Uterus (tissue), 3 donors: ENCODE measurements at regions not wholly inside any gene's neighbourhood (a gene's known extent, or its start where the extent isn't known, plus 50 kb on each side); places are given as distances from the start of the nearest gene placed in this dataset.

Experiments used
- DNase-seq, 2 donors: peaks; one replicate each; pipeline ENCODE4 v3.0.0-alpha.2; 2019 to 2020
- H3K27ac ChIP-seq, 2 donors: fragments of 200-600 bp; sonication (generic); 1 replicate in 1 of 2; 2 replicates in 1 of 2; pipeline ENCODE4 v1.5.1; 2016 to 2018
- H3K27me3 ChIP-seq, 2 donors: fragments of 200-600 bp; sonication (generic); one replicate each; pipeline ENCODE4 v1.5.1; 2018 to 2019; ENCODE audit warnings: control low read depth in 1 of 2
- H3K36me3 ChIP-seq, 2 donors: fragments of 200-600 bp; sonication (generic); one replicate each; pipeline ENCODE4 v1.5.1; 2019; ENCODE audit warnings: control low read depth in 1 of 2
- H3K4me1 ChIP-seq, 2 donors: fragments of 200-600 bp; sonication (generic); one replicate each; pipeline ENCODE4 v1.5.1; 2018 to 2019; ENCODE audit warnings: control low read depth in 1 of 2
- H3K4me3 ChIP-seq, 2 donors: fragments of 200-600 bp; sonication (generic); 1 replicate in 1 of 2; 2 replicates in 1 of 2; pipeline ENCODE4 v1.5.1; 2018 to 2019; ENCODE audit warnings: mild to moderate bottlenecking in 1 of 2
- H3K9me3 ChIP-seq, 2 donors: fragments of 200-600 bp; sonication (generic); one replicate each; pipeline ENCODE4 v1.5.1; 2019; ENCODE audit warnings: control low read depth in 1 of 2
- CTCF ChIP-seq, 4 experiments: fragments of 200-600 bp in 2 of 4; fragments of 450-650 bp in 2 of 4; sonication (generic) in 2 of 4; IDR thresholded peaks; one replicate each; pipeline ENCODE4 v1.5.1; 2016 to 2019; ENCODE audit warnings: antibody characterized with exemption in 4 of 4, mild to moderate bottlenecking in 2 of 4, moderate library complexity in 1 of 4
- POLR2A ChIP-seq, 2 donors: fragments of 450-650 bp; IDR thresholded peaks; one replicate each; pipeline ENCODE4 v1.6.1; 2016; ENCODE audit warnings: antibody characterized with exemption in 2 of 2, mild to moderate bottlenecking in 1 of 2, moderate library complexity in 1 of 2
- intact Hi-C: fragments of 100-400 bp; cut with DNase I; formaldehyde crosslinking; loops from one replicate; pipeline ENCODE4 v1.15.1; 2023; ENCODE audit warnings: low total_unique reads
- donor health status: DM: yes; HTN: yes; CAD: no.

DNA sequence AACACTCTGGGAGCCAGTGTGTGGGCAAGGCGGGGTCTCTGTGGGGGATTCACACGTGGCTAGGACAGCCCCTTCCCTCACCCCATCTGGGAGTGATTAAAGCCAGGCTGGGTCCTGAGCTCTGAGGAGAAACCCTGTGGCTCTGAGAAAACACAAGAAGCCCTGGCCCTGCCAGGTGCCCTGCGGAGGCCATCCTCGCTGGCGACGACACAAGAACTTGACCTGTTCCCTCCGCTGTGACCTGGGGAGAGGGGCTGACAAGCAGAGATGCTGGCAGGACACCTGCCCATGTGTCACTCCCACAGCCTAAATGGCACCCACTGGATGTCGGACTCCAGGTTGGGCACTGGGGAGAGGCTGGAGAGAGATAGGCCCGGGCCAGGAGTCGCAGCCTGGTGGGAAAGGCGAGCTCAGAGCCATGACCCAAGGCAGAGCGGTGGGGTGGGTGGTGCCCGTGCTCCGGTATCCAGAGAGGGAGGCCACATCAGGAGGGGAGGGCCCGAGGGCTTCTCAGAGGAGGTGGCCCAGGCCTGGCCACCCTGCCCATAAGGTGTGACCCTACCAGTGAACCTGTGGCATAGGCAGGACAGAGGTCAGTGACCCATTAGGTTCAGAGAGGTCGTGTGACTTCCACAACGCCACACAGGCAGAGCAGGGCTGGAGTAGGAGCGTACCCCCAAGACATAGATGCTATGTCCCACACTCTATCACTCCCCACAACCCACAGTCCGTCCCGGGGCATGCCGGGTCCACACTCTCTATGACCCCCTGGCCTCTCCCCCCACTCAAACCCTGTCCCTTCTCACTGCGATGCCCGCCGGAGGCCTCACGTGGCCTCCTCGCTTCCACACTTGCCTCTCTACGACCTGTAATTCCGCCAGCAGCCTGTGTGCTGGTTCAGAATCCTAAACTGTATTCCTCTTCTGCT is 59.4 kb upstream of the HPCAL1 start:
- no peak overlapping the region for H3K27ac ChIP-seq
- no peak for DNase-seq
- intact Hi-C loops = no loop called here
- H3K36me3 ChIP-seq = no peaks in the 10 kb centered on the region
- H3K9me3 ChIP-seq = no peaks in the 10 kb centered on the region
- no peak for TF ChIP-seq POLR2A (IDR thresholded peaks at IDR 0.05)
- no peak for TF ChIP-seq CTCF (IDR thresholded peaks at IDR 0.05)
- H3K27me3 ChIP-seq = no peaks in the 10 kb centered on the region
- H3K4me3 ChIP-seq = no peak overlapping the region
- H3K4me1 ChIP-seq = no peaks in the 10 kb centered on the region

DNA sequence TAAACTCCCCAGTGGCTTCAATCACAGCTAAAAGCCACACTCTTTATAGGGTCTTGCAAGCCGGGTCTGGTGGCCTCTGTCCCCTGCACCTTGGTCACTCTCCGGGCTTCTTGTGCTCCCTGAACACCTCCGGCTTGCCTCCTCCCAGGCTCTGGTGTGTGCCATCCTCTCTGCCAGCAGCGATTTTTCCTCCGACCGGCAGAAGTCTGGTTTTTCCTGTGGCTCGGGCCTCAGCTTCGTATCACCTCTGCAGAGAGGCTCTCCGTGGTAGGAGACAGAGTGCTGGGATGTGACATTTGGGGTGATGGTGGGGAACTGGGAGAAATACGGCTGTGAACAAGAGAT is 58.8 kb upstream of the HPCAL1 start:
- TF ChIP-seq CTCF (IDR thresholded peaks at IDR 0.05) (no peak), POLR2A (IDR thresholded peaks at IDR 0.05) (no peak)
- intact Hi-C loops = no loop called here
- H3K9me3 ChIP-seq = no peaks in the 10 kb centered on the region
- H3K4me3 ChIP-seq = no peak overlapping the region
- DNase-seq = no peak
- H3K27ac ChIP-seq = no peak overlapping the region
- no peaks in the 10 kb centered on the region for H3K36me3 ChIP-seq
- no peaks in the 10 kb centered on the region for H3K27me3 ChIP-seq
- no peaks in the 10 kb centered on the region for H3K4me1 ChIP-seq

DNA sequence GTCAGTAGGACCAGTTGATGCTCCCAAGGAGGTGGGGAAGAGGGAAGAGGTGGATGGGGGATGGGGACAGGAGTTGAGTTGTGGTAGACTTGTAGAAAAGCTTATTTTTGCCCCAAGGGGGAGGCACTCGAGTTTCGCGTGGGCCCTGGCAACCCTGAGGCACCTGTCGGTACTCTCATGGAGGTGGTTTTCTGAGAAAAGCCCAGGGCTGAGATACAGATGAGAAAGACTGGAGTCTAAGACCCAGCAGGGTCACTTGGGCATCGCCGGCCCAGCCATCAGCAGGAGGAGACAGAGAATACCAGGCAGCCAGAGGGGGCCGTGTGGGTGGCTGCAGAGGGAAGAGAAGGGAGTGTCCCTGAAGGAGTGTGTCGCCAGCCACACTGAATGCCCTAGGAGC is 57.7 kb upstream of the HPCAL1 start:
- no peak overlapping the region for H3K4me3 ChIP-seq
- H3K4me1 ChIP-seq = no peaks in the 10 kb centered on the region
- H3K27me3 ChIP-seq = no peaks in the 10 kb centered on the region
- TF ChIP-seq CTCF (IDR thresholded peaks at IDR 0.05) = no peak
- TF ChIP-seq POLR2A (IDR thresholded peaks at IDR 0.05) = no peak
- H3K9me3 ChIP-seq = no peaks in the 10 kb centered on the region
- no peak for DNase-seq
- H3K36me3 ChIP-seq = no peaks in the 10 kb centered on the region
- H3K27ac ChIP-seq = no peak overlapping the region
- intact Hi-C loops = no loop called here

DNA sequence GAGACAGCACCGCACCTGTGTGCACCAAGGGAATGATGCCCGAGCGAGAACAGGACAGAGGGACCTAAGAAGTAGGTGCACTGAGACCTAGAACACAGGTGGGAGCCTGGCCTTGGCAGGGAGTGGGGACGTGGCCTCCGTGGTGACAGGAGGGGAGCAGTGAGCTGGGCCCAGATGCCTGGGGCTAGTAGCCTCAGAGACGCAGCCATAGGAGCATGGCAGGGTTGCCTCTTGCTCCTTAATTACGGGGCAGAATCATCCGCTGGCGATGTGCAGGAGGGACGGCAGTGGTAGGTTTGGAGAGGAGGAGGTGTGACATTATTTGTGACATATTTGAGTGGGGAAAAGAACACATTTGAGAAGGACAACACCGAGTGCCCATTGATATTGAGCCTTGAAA is 57.0 kb upstream of the HPCAL1 start:
- Histone ChIP-seq H3K9me3 (no peaks in the 10 kb centered on the region), H3K36me3 (no peaks in the 10 kb centered on the region), H3K4me1 (no peaks in the 10 kb centered on the region), H3K4me3 (no peak overlapping the region), H3K27ac (no peak overlapping the region), H3K27me3 (no peaks in the 10 kb centered on the region)
- DNase-seq = no peak
- intact Hi-C loops = no loop called here
- TF ChIP-seq CTCF (IDR thresholded peaks at IDR 0.05) (no peak), POLR2A (IDR thresholded peaks at IDR 0.05) (no peak)

DNA sequence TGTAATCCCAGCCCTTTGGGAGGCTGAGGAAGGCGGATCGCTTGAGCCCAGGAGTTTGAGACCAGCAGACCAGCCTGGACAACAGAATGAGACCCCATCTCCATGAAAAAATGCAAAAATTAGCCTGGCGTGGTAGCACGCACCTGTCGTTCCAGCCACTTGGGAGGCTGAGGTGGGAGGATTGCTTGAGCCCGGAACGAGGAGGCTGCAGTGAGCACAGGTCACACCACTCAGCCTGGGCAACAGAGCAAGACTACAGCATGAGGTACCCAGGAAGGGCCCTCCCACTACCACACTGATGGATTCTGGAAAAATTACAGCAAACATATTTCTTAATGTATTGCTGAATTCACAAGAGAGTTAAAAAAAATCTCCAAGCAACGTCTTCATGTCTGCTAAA is 56.3 kb upstream of the HPCAL1 start:
- H3K9me3 ChIP-seq = no peaks in the 10 kb centered on the region
- H3K27me3 ChIP-seq = no peaks in the 10 kb centered on the region
- H3K27ac ChIP-seq = no peak overlapping the region
- no peaks in the 10 kb centered on the region for H3K36me3 ChIP-seq
- H3K4me1 ChIP-seq = no peaks in the 10 kb centered on the region
- DNase-seq = no peak
- TF ChIP-seq CTCF (IDR thresholded peaks at IDR 0.05) (no peak), POLR2A (IDR thresholded peaks at IDR 0.05) (no peak)
- H3K4me3 ChIP-seq = no peak overlapping the region
- intact Hi-C loops = no loop called here
